K562 (cell line): ENCODE measurements at regions not wholly inside any gene's neighbourhood (a gene's known extent, or its start where the extent isn't known, plus 50 kb on each side); places are given as distances from the start of the nearest gene placed in this dataset.

Experiments used
- CCAR2 ChIP-seq: fragments of 200-400 bp; formaldehyde crosslinking; IDR thresholded peaks from 2 replicates; pipeline ENCODE4 v1.6.1; 2017; ENCODE audit warnings: mild to moderate bottlenecking, low read depth, low read length
- EZH2 ChIP-seq: IDR thresholded peaks from 2 replicates; pipeline ENCODE4 v1.6.1; 2012; ENCODE audit warnings: low read depth, mild to moderate bottlenecking, inconsistent platforms, low read length, borderline replicate concordance
- MED1 ChIP-seq: sonication (generic); formaldehyde crosslinking; IDR thresholded peaks from 2 replicates; pipeline ENCODE4 v1.8.1; 2023; ENCODE audit warnings: missing genetic modification reagents, borderline replicate concordance
- MTA1 ChIP-seq: fragments of 450-650 bp; IDR thresholded peaks from 2 replicates; pipeline ENCODE4 v1.6.1; 2017; ENCODE audit warnings: borderline replicate concordance
- POLR2A ChIP-seq: fragments of 450-650 bp; conservative IDR thresholded peaks from 2 replicates; pipeline ENCODE4 v1.6.1; 2016
- RAD51 ChIP-seq: fragments of 450-650 bp; IDR thresholded peaks from 2 replicates; pipeline ENCODE4 v1.7.1; 2016; ENCODE audit warnings: low read depth, mild to moderate bottlenecking, borderline replicate concordance
- SAFB2 ChIP-seq: fragments of 200-400 bp; formaldehyde crosslinking; IDR thresholded peaks from 2 replicates; pipeline ENCODE4 v1.6.1; 2018; ENCODE audit warnings: borderline replicate concordance, low read length, low read depth, moderate library complexity; ENCODE audit not compliant: severe bottlenecking
- ZBTB1 ChIP-seq: sonication (generic); formaldehyde crosslinking; IDR thresholded peaks from 2 replicates; pipeline ENCODE4 v1.8.1; 2023; ENCODE audit warnings: missing genetic modification reagents, low read depth, mild to moderate bottlenecking, borderline replicate concordance
- TF ChIP-seq, protein P1 (sequence below), 3 experiments: IDR thresholded peaks in 2 of 3; conservative IDR thresholded peaks in 1 of 3; 2 replicates each; pipeline ENCODE4 v1.5.1; 2011 to 2012; ENCODE audit warnings: low read length in 3 of 3, mild to moderate bottlenecking in 3 of 3, control low read depth in 2 of 3, improper control_type of control experiment in 1 of 3, inconsistent platforms in 1 of 3, low read depth in 1 of 3, mixed read lengths in 1 of 3, moderate library complexity in 1 of 3; ENCODE audit not compliant: insufficient read depth in 2 of 3
- TF ChIP-seq, protein P2 (sequence below): sonication (generic); formaldehyde crosslinking; IDR thresholded peaks from 2 replicates; pipeline ENCODE4 v1.8.0; 2022; ENCODE audit warnings: mild to moderate bottlenecking, missing genetic modification reagents, borderline replicate concordance

GRCh38 chr13:79686441-79686840, 205.5 kb downstream of the NDFIP2 start:
- no peak for TF ChIP-seq SAFB2
- TF ChIP-seq POLR2A, result no peak
- TF ChIP-seq, protein P1, sequence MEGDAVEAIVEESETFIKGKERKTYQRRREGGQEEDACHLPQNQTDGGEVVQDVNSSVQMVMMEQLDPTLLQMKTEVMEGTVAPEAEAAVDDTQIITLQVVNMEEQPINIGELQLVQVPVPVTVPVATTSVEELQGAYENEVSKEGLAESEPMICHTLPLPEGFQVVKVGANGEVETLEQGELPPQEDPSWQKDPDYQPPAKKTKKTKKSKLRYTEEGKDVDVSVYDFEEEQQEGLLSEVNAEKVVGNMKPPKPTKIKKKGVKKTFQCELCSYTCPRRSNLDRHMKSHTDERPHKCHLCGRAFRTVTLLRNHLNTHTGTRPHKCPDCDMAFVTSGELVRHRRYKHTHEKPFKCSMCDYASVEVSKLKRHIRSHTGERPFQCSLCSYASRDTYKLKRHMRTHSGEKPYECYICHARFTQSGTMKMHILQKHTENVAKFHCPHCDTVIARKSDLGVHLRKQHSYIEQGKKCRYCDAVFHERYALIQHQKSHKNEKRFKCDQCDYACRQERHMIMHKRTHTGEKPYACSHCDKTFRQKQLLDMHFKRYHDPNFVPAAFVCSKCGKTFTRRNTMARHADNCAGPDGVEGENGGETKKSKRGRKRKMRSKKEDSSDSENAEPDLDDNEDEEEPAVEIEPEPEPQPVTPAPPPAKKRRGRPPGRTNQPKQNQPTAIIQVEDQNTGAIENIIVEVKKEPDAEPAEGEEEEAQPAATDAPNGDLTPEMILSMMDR (IDR thresholded peaks at IDR 0.05 in 2 of 3, conservative IDR thresholded peaks at IDR 0.05 in 1 of 3; ENCODE audit: insufficient read depth in 2 of 3, low read depth in 1 of 3, low read length in 3 of 3), result no peak
- TF ChIP-seq, protein P2, sequence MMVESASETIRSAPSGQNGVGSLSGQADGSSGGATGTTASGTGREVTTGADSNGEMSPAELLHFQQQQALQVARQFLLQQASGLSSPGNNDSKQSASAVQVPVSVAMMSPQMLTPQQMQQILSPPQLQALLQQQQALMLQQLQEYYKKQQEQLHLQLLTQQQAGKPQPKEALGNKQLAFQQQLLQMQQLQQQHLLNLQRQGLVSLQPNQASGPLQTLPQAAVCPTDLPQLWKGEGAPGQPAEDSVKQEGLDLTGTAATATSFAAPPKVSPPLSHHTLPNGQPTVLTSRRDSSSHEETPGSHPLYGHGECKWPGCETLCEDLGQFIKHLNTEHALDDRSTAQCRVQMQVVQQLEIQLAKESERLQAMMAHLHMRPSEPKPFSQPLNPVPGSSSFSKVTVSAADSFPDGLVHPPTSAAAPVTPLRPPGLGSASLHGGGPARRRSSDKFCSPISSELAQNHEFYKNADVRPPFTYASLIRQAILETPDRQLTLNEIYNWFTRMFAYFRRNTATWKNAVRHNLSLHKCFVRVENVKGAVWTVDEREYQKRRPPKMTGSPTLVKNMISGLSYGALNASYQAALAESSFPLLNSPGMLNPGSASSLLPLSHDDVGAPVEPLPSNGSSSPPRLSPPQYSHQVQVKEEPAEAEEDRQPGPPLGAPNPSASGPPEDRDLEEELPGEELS (CRISPR knock-in tag), result no peak
- TF ChIP-seq MED1 (CRISPR knock-in tag), result no peak
- TF ChIP-seq EZH2, result no peak
- no peak for TF ChIP-seq ZBTB1 (CRISPR knock-in tag)
- no peak for TF ChIP-seq CCAR2
- no peak for TF ChIP-seq MTA1
- TF ChIP-seq RAD51, result no peak
